DLD1 (cell line): ENCODE measurements at regions not wholly inside any gene's neighbourhood (a gene's known extent, or its start where the extent isn't known, plus 50 kb on each side); places are given as distances from the start of the nearest gene placed in this dataset.

Source experiments
- in situ Hi-C: cut with HindIII; loops from 2 replicates; pipeline ENCODE4 v1.10.0; 2017; ENCODE audit warnings: low sequenced_read_pairs

GRCh38 chr3:195003006-195003892 lies 267.7 kb downstream of the XXYLT1 start:
- in situ Hi-C loops: no loop called here

GRCh38 chr3:195003893-195004289 lies 267.1 kb downstream of the XXYLT1 start:
- in situ Hi-C loops: no loop called here

GRCh38 chr3:195004512-195005250 lies 266.3 kb downstream of the XXYLT1 start:
- in situ Hi-C loops: no loop called here

- in situ Hi-C loops: no loop called here
Measured at GRCh38 chr3:195005251-195005620, 265.7 kb downstream of the XXYLT1 start.

DNA sequence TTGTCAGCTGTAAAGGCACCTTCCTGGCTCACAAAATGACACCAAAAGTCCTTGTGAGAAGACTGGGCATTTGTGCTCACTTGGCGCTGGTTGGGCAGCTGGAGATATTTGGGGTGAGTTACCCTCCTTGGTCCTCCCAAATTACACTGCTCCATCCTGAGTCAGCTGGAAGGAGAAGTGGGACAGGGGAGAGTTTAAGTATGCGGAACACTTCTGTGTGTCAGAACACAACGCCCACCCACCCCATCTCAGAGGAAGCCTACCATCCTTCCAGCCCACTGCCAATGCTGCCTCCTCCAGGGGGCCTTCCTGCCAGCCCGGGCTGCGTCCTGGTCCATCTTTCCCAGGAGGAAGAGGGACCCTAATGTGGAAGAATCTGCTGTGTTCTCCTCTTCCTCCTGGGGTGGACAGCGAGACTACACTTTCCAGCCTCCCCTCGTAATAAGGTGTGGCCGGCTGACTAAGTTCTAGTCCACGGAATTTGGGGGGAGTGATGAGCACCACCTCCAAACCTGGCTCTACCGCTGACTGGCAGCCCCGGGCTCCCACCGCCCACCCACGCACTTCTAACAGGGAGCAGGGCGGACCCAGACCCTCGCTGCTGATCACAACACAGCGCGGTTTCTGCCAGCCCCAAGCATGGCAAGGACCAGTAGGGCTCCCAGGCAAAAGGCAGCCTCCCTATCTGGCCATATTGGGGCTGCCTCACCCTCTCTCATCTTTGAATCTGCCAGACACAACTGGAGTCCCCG lies 265.0 kb downstream of the XXYLT1 start:
- in situ Hi-C loops: no loop called here

- in situ Hi-C loops: no loop called here
Measured at GRCh38 chr3:195007151-195007550, 263.8 kb downstream of the XXYLT1 start.

DNA sequence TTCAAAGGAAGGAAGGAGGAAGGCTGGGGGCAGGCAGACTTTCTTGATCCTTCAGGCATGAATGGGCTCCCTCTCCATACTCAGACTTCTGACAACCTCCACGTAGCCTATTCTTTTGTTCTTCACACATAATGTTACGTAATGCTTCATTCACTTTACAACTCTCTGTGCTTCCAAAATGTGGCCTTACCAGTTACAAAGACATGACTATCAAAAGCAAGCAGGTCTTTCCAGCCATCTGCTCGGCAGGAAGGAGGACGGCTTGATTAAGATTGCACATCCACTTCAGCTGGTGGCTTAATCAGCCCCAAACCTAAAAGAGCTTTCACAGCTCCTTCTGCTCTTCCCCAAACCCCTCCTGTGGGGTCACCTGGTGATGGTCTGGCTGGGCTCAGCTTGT lies 263.2 kb downstream of the XXYLT1 start:
- in situ Hi-C loops: no loop called here

DNA sequence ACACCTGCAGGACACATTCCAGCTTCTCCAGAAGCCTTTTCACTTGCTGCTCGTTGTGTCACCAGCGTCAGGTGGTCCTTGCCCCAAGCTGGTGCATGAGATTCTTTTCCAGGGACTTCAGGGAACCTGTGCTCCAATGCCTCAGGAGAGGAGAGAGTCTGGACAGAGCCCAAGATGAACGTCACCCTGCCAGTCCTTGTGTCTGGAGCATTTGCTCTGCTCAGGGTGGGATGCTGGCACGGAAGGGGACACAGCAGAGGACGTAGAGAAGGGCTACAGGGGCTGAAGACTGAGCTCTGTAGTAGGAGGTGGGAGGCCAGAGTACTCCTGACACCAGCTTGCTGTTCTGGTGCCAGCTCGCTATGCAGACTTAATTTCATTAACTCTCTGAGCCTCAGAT lies 262.1 kb downstream of the XXYLT1 start:
- in situ Hi-C loops: no loop called here

DNA sequence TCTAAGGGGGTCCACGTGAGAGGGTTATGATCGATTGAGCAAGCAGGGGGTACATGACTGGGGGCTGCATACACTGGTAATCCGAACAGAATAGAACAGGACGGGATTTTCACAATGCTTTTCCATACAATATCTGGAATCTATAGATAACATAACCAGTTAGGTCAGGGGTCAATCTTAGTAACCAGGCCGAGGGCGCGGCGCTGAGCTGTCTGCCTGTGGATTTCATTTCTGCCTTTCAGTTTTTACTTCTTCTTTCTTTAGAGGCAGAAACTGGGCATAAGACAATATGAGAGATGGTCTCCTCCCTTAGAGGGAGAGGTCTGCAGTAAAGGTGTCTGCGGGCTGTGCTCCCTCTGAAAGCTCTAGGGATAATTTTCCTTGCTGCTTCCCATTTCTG lies 261.3 kb downstream of the XXYLT1 start:
- in situ Hi-C loops: no loop called here

GRCh38 chr3:195010551-195011100 lies 260.3 kb downstream of the XXYLT1 start:
- in situ Hi-C loops: no loop called here

GRCh38 chr3:195011231-195011834 lies 259.6 kb downstream of the XXYLT1 start:
- in situ Hi-C loops: no loop called here

- in situ Hi-C loops: no loop called here
Measured at GRCh38 chr3:195012100-195012499, 258.9 kb downstream of the XXYLT1 start.

- in situ Hi-C loops: no loop called here
Measured at GRCh38 chr3:195012571-195012970, 258.4 kb downstream of the XXYLT1 start.

DNA sequence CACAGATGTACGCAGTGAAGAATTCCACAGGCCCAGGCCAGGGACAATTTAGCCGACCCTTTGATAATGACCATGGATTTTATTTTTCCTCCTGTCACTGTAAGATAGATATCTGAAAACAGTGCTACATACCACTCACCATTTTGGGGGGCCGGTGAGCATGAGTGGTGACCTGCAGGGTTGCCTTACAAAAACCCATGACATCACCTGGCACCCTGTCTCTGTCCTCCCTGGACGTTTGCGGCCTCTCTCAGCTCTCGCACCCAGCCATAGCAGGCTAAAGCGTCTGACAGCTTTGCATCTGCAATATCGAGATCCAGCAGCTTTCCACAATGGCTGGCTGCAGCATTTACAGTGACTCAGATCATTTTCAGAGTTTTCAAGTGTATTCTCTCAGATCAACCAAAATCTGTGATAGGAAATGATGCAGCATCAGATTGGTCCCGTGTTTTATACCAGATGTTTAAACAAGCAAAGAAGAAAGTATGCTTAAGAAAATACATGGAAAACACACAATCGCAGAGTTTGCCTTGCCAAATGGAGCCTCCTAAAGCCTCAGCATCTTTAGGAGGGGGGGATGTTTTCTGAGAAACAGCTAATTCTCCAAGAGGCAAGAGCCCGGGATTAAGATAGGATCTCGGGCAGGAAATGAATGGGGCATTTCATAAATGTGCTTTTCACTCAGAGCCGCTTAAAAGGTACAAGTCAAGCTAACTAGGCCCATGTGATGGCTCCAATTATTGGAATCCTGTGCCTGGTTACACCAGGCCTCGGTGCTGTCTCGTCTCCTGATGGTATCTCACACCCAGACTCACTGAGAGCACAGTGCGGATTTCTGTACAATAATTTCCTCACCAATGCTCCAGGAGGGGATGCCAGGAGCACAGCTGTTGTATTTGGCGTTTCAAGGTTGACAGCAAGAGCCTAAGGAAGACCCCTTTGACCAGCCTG lies 257.3 kb downstream of the XXYLT1 start:
- in situ Hi-C loops: no loop called here

DNA sequence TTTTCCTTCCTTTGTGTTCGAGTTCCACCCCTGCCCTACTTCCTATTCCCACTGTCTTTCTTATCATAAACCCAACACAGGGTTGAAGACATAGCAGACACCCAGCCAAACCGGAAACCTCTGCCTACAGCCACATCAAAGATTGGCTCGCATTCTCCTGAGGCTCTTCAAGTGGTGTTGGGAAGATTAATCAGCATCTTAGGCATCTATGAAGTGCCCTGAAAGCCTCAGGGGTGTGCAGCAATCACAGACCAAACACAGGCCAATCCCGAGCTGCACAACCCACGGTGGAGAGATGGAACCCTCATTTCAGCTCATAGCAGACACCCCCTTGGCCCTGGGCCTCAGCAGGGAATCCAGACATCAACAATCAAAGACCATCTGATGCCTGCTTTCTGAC lies 255.9 kb downstream of the XXYLT1 start:
- in situ Hi-C loops: no loop called here

DNA sequence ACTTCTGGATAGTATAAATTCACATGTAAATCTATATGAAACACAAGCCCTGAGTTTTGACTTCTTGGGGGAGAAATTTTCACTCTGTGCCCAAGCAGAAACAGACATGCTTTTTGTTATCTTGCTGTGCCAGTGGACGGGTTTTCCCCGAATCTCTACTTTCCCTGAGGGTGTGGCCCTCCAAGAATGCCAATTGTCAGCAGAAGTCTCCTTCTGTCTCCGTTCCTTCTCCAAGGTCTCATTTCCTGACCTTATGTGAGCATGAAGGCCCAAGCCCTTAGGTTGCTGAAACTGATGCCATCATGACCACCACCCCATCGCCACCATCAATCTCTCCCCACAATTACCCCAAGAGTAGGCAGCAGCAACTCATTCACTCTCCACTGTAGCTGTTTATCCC lies 253.8 kb downstream of the XXYLT1 start:
- in situ Hi-C loops: no loop called here
